Hypothalamus (tissue), 51 donors: ENCODE measurements at regions not wholly inside any gene's neighbourhood (a gene's known extent, or its start where the extent isn't known, plus 50 kb on each side); places are given as distances from the start of the nearest gene placed in this dataset.

ENCODE experiments used
- DNase-seq, 51 donors: peaks; one replicate each; lab custom pipeline; 2025; lab: John Stamatoyannopoulos, UW

- no peak for DNase-seq
Observed at GRCh38 chr6:2387445-2387844, 142.0 kb upstream of the GMDS start.

- DNase-seq = no peak
Observed at GRCh38 chr6:2385471-2385983, 140.1 kb upstream of the GMDS start.

GRCh38 chr6:2384528-2384927 is 139.1 kb upstream of the GMDS start:
- no peak for DNase-seq

- DNase-seq = peak in 13 of 51 donors; percentile 1 to 32 (median 6)
Observed at GRCh38 chr6:2381872-2382661, 136.7 kb upstream of the GMDS start.

DNA sequence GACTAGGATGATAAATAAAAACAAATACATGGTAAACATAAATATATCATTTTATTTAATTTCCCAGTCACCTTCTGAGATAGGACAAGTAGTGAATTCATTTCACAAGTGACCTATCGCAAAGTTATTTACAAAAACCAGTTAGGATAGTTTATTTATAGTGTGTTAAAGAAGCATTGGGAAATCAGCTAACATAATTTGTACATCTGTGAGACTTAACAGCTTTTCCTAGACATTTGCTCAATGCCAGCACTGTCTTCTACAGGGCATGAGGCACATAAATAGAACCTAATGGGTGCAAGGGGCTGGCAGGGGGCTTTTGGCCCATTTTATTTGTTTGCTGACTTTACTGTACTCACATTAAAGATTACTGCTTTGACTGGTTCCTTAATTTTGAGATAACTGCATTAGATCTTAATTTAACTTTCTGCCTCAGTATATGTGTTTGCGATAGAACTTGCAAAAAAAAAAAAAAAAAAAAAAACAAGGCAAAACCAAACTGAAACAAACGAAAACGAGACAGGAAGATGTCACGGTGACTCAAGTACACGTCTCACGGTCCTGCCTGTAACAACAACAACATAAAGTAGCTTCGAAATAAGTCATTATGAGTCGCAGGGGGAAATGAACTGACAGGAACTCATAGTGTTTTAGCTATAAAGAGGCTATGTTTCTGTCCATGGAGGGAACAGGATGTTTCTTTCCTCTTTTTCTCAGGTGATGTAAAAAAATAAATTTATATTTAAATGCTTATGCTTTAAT is 133.7 kb upstream of the GMDS start:
- DNase-seq = no peak

GRCh38 chr6:2378046-2378657 is 132.7 kb upstream of the GMDS start:
- no peak for DNase-seq

GRCh38 chr6:2376429-2377355 is 131.3 kb upstream of the GMDS start:
- DNase-seq = peak in 9 of 51 donors; percentile 6 to 61 (median 37)

DNA sequence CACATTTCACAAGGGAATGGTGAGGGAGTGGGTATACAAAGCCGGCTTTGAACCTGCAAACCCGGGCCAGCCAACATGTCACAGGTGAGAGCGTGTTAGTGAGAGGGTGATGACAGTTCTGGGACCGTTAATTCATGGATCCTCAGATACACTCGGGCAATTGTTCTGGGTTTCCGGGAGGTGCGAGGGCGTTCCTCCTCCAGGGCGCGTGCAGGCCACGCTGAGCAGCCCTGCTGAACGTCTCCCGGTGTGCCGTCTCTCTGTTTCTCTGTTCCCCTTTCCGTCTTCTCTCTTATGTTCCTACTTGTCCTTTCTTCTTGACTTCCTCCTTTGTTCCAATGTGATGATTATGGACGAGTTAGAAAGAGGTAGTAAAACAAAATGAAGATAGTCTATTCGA is 130.0 kb upstream of the GMDS start:
- DNase-seq = no peak

DNA sequence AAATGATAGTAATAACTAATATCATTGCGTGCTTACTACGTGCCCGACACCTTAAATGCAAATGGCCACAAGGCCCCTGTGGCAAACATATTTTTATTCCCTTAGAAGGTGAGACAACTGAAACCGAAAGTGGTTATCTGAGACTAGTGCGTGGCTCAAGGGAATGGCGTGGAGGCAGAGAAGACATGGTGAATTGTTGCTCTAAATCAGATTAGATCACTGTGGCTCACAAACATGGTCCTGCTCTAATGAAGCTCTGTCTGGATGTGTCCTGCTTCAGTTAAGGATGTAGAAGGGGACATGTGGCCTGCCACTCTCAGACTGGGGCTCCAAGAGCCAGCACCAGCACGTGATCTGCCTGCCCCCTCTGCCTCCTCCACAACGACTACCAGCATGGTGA is 124.2 kb upstream of the GMDS start:
- DNase-seq = no peak

DNA sequence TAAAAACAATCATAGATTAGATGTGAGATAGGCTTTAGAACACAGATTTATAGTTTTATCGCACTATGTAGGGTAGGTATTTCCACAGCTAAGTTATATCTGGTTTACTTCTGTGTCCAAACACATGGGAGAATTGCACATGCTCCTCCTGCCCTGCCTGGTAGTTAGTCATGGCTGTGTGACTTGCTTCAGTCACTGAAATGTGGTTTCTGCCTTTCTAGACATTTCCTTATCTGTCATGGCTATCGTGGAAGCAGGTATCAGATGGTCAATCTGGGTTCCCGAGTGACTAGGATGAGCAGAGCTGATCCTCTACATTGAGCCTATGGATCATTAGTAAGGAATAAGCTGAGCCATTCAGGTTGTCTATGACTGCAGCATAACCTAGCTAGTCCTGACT is 117.8 kb upstream of the GMDS start:
- DNase-seq = no peak

DNA sequence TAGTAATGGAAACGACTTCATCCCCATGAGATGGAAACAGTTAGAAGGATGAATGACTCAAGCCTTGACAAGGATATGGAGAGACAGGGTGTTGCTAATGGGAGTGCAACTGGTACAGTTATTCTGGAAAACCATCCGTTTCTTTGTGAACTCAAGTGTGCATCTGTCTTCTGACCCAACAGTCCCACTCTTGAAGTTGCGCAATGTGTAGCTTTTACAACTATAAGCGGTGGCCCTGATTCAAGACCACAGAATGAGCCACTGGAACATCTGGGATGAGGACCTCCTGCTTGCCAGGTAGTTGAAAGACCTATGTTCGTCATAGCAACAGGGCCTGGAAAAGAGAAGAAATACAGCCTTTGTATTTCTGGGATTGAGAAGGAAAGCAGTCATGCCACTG is 115.8 kb upstream of the GMDS start:
- DNase-seq = no peak

DNA sequence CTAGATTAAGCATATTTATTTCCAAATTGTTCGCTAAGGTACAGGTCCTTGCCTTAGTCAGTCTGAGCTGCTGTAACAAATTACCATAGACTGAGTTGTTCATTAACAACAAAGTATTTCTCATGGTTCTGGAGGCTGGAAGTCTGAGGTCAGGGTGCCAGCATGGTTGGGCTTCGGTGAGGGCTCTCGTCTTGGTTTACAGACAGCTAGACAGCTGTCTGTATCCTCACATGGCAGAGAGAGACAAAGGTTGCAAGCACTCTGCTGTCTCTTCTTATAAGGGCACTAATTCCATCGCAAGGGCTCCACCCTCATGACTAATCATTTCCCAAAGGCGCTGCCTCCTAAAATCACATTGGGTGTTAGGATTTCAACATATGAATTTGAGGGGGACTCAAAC is 115.3 kb upstream of the GMDS start:
- no peak for DNase-seq

DNA sequence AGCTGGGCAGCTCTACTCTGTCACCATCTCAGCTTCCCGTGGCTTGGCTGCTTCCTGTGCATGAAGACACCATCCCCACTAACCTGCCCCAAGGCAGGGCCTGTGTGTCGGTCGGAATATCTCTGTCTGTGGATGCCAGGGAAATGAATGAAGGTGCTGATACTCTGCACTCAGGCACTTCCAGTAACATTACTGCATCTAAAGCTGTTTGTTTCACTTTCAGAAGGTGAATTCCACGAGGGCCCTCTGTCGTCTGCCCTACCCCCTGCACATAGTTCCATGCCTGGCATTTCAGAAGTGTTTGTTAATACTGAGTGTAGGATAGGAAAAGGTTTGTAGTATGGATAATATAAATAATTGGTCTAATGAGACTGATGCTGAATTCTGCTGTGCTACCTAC is 114.7 kb upstream of the GMDS start:
- DNase-seq = no peak

DNA sequence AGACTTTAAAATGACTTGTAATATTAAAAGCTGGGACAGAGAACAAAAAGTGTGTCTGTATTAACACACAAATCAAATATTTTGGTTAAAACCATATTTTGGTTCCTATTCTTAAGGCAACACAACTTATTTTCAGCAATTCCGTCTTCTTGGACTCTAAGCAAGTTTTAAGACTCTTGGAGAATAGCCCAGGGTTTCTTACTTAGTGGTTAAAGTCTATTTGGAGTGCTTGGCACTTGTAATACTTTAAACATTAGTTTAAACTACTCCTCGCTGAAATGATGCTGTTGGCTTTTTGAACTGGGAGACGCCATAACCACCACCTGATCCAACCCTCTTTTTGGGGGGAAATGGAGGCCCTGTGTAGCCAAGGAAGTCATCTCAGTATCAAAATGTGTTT is 109.7 kb upstream of the GMDS start:
- DNase-seq = no peak

GRCh38 chr6:2354138-2354491 is 108.7 kb upstream of the GMDS start:
- no peak for DNase-seq

- peak in 29 of 51 donors; percentile 1 to 60 (median 18) for DNase-seq
Observed at GRCh38 chr6:2353412-2354137, 108.2 kb upstream of the GMDS start.

DNA sequence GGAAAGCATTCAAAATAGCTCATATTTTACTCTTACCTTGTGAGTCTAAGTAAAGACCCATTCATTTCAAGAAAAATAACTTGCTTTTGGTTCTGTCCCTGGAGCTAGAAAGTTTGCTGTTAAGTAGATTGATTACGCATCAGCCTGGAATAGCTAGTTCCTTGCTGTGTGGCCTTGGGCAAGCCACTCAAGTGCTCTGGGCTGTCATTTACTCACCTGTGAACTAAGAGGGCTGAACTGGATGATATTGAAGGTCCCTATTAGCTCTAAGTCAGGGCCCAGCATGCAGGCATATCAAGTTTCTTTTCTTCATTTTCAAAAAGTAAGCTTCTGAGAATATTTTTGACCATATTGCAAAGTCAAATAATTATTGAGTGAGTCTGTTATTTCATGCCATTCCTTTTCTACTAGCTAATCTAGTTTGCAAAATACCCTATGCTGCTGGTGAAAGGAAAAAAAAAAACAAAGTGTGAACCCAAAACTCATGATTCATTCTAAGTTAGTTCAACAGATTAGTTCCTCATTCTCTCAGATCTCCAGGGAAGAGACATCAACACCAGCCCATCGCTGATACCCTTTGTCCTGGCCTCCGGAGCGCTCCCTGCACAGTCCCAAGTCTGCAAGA is 106.5 kb upstream of the GMDS start:
- DNase-seq = no peak

GRCh38 chr6:2351090-2351489 is 105.7 kb upstream of the GMDS start:
- no peak for DNase-seq

DNA sequence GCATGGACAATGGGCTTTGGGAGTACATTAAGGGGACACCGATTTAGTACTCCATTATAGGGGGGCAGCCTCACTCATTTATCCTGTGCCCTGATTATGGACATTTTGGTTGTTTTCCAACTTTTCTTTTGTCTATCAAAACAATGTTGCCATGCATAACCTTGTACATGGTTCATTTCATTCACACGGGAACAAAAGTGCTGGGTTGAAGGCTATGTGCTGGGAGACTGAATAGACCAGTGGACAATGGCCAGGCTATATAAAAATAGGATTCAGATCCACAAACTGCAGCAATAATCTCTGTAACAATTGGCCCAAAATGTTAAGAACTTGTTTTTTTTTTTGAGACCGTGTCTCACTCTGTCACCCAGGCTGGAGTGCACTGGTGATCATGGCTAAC is 100.7 kb upstream of the GMDS start:
- no peak for DNase-seq
